Stimulated activated CD4-positive, alpha-beta T cell treated with anti-CD3 and anti-CD28 coated beads, Interleukin-15, amount 100 ng/mL, for 48 hours (primary cell): ENCODE measurements at regions not wholly inside any gene's neighbourhood (a gene's known extent, or its start where the extent isn't known, plus 50 kb on each side); places are given as distances from the start of the nearest gene placed in this dataset.
"Not testable (repeated sequence)": the region's sequence is repeated elsewhere in the genome, so short reads cannot be mapped to it uniquely, and the experiment has no call there.

Experiments used
- DNase-seq, 2 donors: peaks; one replicate each; pipeline ENCODE4 v3.0.0-alpha.2; 2020; ENCODE audit warnings: low read depth in 2 of 2

- no peak for DNase-seq
These were observed 258.2 kb upstream of the IRS2 start for GRCh38 chr13:110044551-110045111.

- no peak for DNase-seq
These were observed 256.0 kb upstream of the IRS2 start for GRCh38 chr13:110042253-110042950.

GRCh38 chr13:110041638-110042037, 255.3 kb upstream of the IRS2 start:
- not testable (repeated sequence) for DNase-seq

- DNase-seq: no peak
These were observed 251.7 kb upstream of the IRS2 start for GRCh38 chr13:110037925-110038573.

- no peak for DNase-seq
These were observed 249.7 kb upstream of the IRS2 start for GRCh38 chr13:110036060-110036459.

GRCh38 chr13:110034031-110034549, 247.7 kb upstream of the IRS2 start:
- DNase-seq: no peak

GRCh38 chr13:110032969-110033368, 246.6 kb upstream of the IRS2 start:
- DNase-seq: no peak

- DNase-seq: no peak
These were observed 244.1 kb upstream of the IRS2 start for GRCh38 chr13:110030394-110030928.

- DNase-seq: no peak
These were observed 242.6 kb upstream of the IRS2 start for GRCh38 chr13:110028838-110029621.

GRCh38 chr13:110028311-110028710, 241.9 kb upstream of the IRS2 start:
- no peak for DNase-seq

- DNase-seq: no peak
These were observed 241.3 kb upstream of the IRS2 start for GRCh38 chr13:110027470-110028240.

- no peak for DNase-seq
These were observed 238.2 kb upstream of the IRS2 start for GRCh38 chr13:110024645-110024980.

- DNase-seq: no peak
These were observed 237.6 kb upstream of the IRS2 start for GRCh38 chr13:110023729-110024644.

- no peak for DNase-seq
These were observed 231.6 kb upstream of the IRS2 start for GRCh38 chr13:110018009-110018408.

- no peak for DNase-seq
These were observed 231.0 kb upstream of the IRS2 start for GRCh38 chr13:110017379-110017778.

GRCh38 chr13:110015253-110015652, 228.9 kb upstream of the IRS2 start:
- DNase-seq: no peak

- no peak for DNase-seq
These were observed 228.3 kb upstream of the IRS2 start for GRCh38 chr13:110014719-110015118.

GRCh38 chr13:110012102-110012739, 225.8 kb upstream of the IRS2 start:
- no peak for DNase-seq

GRCh38 chr13:110010404-110011138, 224.2 kb upstream of the IRS2 start:
- no peak for DNase-seq
